ENCODE measurements at regions not wholly inside any gene's neighbourhood (a gene's known extent, or its start where the extent isn't known, plus 50 kb on each side); places are given as distances from the start of the nearest gene placed in this dataset.
"Not testable (repeated sequence)": the region's sequence is repeated elsewhere in the genome, so short reads cannot be mapped to it uniquely, and the experiment has no call there.

DNA sequence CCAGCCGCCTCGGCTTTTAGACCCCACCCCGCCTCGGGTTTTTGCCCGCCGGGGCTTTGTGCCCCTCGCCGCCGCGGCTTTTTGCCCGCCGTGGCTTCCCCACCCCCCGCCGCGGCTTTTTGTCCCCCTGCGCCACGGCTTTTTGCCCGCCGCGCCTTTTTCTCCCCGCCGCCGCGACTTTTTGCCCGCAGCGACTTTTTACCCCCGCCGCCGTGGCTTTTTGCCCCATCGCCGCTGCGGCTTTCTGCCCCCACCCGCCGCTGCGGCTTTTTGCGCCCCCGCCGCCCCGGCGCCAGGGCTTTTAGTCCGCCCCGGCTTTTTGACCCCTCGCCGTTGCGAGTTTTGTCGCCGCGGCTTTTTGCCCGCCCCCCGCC lies 474.4 kb downstream of the FAM72C start:
- POLR2A ChIA-PET, result no interaction called here
- no peaks in the 10 kb centered on the region for H3K27me3 ChIP-seq (replicated peaks in 2 of 5; ENCODE audit: control insufficient read depth in 4 of 5, insufficient read depth in 5 of 5, low read length in 4 of 5)
- no peaks in the 10 kb centered on the region for H3K9me3 ChIP-seq (ENCODE audit: control extremely low read depth in 1 of 5, control insufficient read depth in 4 of 5, insufficient read depth in 2 of 5, low read depth in 1 of 5, low read length in 4 of 5)
- peak overlapping the region in 1 of 7 experiments; percentile 15 for H3K4me3 ChIP-seq (ENCODE audit: control insufficient read depth in 1 of 7, extremely low read depth in 1 of 7, insufficient read depth in 4 of 7, low read depth in 2 of 7, low read length in 6 of 7)
- H3K27ac ChIP-seq (ENCODE audit: insufficient read depth in 1 of 2, low read depth in 1 of 2, low read length in 2 of 2, poor library complexity in 1 of 2, severe bottlenecking in 2 of 2), result no peak overlapping the region
- DNase-seq, result peak in 1 of 3 donors; percentile 21
- H3K36me3 ChIP-seq (ENCODE audit: control insufficient read depth in 4 of 4, insufficient read depth in 4 of 4, low read length in 3 of 4), result no peaks in the 10 kb centered on the region
- no peaks in the 10 kb centered on the region for H3K4me1 ChIP-seq (ENCODE audit: control extremely low read depth in 1 of 4, control insufficient read depth in 4 of 4, insufficient read depth in 4 of 4, low read length in 3 of 4)
- 0% methylated on average over 8 of the region's 50 CpGs for WGBS (ENCODE audit: insufficient coverage)
- CTCF ChIA-PET, result no interaction called here

DNA sequence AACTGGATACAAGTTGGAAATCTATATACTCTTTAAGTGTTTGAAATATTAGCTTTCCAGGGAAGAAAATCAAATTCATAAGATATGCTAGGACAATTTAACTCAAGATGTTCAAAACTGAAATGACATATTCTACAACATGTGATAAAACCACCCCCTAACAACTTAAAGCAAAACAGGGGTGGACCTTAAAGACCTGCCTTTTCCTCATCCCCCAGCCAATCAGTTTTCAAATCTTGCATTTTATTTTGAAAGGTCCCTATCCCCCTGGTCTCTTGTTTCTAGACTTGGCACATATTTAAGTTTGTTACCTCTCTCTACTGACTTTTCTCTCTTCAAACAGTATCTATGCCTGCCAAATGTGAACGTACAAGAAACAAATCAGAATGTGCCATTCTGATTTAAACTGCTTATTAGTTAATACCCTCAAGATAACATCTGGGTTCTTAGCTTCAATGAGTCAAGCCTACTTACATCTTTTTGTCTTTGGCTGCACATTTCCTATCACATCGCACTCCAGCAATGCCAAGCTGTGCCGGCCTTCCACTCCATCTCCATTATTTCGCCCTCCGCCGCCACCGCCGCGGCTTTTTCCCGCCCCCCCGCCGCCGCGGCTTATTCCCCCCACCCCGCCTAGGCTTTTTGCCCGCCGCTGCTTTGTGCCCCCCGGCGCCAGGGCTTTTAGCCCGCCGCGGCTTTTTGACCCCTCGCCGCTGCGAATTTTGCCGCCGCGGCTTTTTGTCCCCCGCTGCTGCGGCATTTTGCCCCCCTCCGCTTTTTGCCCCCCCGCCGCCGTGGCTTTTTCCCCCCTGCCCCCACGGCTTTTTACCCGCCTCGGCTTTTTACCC lies 475.0 kb downstream of the FAM72C start:
- POLR2A ChIA-PET; H3K36me3 ChIP-seq (ENCODE audit: control insufficient read depth in 4 of 4, insufficient read depth in 4 of 4, low read length in 3 of 4); CTCF ChIA-PET; H3K27me3 ChIP-seq (replicated peaks in 2 of 5; ENCODE audit: control insufficient read depth in 4 of 5, insufficient read depth in 5 of 5, low read length in 4 of 5); H3K9me3 ChIP-seq (ENCODE audit: control extremely low read depth in 1 of 5, control insufficient read depth in 4 of 5, insufficient read depth in 2 of 5, low read depth in 1 of 5, low read length in 4 of 5); H3K27ac ChIP-seq (ENCODE audit: insufficient read depth in 1 of 2, low read depth in 1 of 2, low read length in 2 of 2, poor library complexity in 1 of 2, severe bottlenecking in 2 of 2); H3K4me1 ChIP-seq (ENCODE audit: control extremely low read depth in 1 of 4, control insufficient read depth in 4 of 4, insufficient read depth in 4 of 4, low read length in 3 of 4): not testable (repeated sequence)
- WGBS (ENCODE audit: insufficient coverage), result no CpG with 5 or more reads among the region's 37 CpGs
- DNase-seq, result peak in 1 of 3 donors; percentile 0
- peak overlapping the region in 1 of 7 experiments; percentile 15 for H3K4me3 ChIP-seq (ENCODE audit: control insufficient read depth in 1 of 7, extremely low read depth in 1 of 7, insufficient read depth in 4 of 7, low read depth in 2 of 7, low read length in 6 of 7)

Measured in common myeloid progenitor, CD34-positive (primary cell).